Choroid plexus epithelial cell (primary cell): ENCODE measurements at regions not wholly inside any gene's neighbourhood (a gene's known extent, or its start where the extent isn't known, plus 50 kb on each side); places are given as distances from the start of the nearest gene placed in this dataset.

Experiments
- DNase-seq: peaks from one replicate; pipeline ENCODE4 v3.0.0-alpha.2; 2010; ENCODE audit warnings: low read depth
- H3K4me3 ChIP-seq: 2 replicates; pipeline ENCODE4 v1.5.1; 2011; ENCODE audit warnings: low read depth, mild to moderate bottlenecking, control low read depth, low read length, moderate library complexity
- CTCF ChIP-seq: conservative IDR thresholded peaks from 2 replicates; pipeline ENCODE4 v1.5.1; 2011; ENCODE audit warnings: low read depth, mild to moderate bottlenecking, control low read depth, inconsistent platforms, low read length, moderate library complexity

DNA sequence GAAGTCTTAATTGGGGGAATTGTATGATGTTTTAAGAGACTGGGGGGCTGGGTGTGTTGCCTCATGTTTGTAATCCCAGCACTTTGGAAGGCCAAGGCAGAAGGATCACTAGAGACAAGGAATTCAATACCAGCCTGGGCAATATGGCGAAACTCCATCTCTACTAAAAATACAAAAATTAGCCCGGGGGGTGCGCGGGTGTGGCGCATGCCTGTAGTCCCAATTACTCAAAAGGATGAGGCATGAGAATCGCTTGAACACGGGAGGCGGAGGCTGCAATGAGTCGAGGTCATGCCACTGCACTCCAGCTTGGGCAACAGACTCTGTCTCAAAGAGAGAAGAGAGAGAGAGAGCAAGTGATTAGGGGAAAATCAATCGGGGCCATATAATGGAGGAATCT, 600.5 kb downstream of the SLC16A7 start:
- H3K4me3 ChIP-seq = no peak overlapping the region
- no peak for TF ChIP-seq CTCF
- no peak for DNase-seq

DNA sequence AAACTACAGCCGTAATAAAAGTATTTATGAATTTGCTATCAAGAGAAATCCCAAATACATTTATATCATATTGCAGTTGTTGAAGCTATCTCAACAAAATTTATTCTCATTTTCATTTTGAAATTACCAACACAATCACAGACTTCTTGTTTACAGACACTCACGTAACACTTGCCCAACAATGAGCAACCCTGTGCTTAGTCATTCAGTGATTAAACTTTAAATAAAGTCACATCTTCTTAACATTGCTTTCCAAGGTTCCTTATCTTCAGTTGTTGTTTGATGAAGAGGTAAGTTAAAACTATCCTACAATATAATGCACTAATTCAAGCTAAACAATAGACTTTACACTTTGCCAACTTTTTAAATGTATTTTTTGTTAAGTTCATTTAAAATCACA, 601.8 kb downstream of the SLC16A7 start:
- no peak overlapping the region for H3K4me3 ChIP-seq
- no peak for TF ChIP-seq CTCF
- peak; percentile 45 for DNase-seq

DNA sequence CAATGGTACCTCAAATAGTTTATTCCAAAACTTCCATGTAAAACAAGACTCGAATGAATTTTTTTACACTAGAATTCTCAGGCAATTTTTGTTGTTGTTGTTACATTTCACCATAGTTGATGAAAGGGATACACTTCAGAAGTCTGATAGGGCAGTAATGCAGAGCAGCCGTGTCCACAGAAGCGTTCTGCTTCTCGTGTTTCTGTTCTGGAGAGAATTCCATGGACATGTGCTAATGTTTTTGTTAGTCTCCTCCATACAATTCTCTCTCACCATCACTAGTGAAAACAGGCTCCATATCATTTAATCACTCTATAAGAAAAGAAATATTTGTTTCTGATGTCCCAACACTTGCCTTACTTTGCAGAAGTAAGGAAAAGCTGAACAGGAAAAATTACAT, 606.1 kb downstream of the SLC16A7 start:
- DNase-seq = peak; percentile 82
- H3K4me3 ChIP-seq = no peak overlapping the region
- TF ChIP-seq CTCF = no peak

DNA sequence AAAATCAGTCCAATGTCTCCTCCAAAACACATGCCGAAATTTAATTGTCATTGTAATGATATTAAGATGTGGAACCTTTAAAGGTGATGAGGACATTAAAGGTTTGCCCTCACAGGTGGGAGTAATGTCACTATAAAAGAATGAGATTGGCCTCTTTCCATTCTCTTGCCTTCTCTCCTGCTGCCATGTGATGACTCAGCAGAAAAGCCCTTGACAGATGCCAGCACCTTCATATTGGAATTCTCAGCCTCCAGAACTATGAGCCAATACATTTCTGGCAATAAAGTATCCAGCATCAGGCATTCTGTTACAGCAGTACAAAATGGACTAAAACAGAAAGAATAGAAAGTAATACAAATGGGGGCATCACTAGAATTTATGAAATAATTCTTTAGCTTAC, 609.7 kb downstream of the SLC16A7 start:
- H3K4me3 ChIP-seq = no peak overlapping the region
- DNase-seq = peak; percentile 63
- no peak for TF ChIP-seq CTCF

DNA sequence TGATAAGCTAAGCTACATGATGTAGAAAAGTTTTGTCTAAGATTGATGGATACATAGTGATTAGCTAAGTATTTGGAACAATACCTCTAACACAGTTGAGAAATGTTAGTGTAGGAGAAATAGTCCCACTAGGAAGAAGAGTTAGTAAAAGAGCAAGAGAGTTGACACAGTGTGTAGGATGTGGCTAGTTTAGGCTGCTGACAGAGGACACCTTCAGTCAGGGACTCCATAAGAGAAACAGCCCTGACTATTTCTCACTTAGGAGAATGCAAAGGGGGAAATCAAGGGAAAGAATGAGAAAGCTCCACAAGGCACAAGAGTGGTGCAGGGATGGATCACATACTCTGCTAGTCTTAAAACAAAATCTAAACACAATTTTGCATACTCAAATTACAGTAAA, 613.7 kb downstream of the SLC16A7 start:
- TF ChIP-seq CTCF = no peak
- no peak overlapping the region for H3K4me3 ChIP-seq

GRCh38 chr12:60209933-60210332, 614.1 kb downstream of the SLC16A7 start:
- no peak for TF ChIP-seq CTCF
- H3K4me3 ChIP-seq = no peak overlapping the region
- DNase-seq = no peak

More for the DNA sequence above, 613.7 kb downstream of the SLC16A7 start:
- no peak for DNase-seq

- no peak for DNase-seq
- H3K4me3 ChIP-seq = no peak overlapping the region
- TF ChIP-seq CTCF = no peak
These were observed 614.9 kb downstream of the SLC16A7 start for GRCh38 chr12:60210756-60211155.
